NCI-H2171 treated with DMSO at 0.1 percent for 48 hours (cell line): ENCODE measurements at regions not wholly inside any gene's neighbourhood (a gene's known extent, or its start where the extent isn't known, plus 50 kb on each side); places are given as distances from the start of the nearest gene placed in this dataset.

Source experiments
- DNase-seq: peaks from one replicate; lab custom pipeline; 2025; lab: John Stamatoyannopoulos, UW

DNA sequence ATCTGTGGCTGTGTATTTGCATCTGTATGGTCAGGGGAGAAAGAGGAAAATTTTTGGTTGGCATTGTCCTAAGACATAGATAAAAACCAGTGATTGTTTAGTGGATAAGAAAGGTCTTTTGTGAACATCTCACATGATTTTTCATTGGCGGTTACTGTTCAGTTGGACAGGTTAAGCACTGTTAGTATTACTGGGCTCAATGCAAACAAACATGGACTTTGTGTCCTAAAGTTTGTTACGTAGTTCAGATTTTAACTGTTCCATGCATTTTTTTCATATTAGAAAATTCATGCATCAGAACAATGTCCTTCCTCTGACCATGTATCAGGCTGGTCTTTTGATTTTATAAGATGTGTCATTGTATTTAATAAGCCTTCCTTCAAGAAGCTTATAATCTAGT is 368.0 kb downstream of the MEIS1 start:
- DNase-seq: no peak

- DNase-seq: no peak
Observed at GRCh38 chr2:66803726-66804125, 368.8 kb downstream of the MEIS1 start.

DNA sequence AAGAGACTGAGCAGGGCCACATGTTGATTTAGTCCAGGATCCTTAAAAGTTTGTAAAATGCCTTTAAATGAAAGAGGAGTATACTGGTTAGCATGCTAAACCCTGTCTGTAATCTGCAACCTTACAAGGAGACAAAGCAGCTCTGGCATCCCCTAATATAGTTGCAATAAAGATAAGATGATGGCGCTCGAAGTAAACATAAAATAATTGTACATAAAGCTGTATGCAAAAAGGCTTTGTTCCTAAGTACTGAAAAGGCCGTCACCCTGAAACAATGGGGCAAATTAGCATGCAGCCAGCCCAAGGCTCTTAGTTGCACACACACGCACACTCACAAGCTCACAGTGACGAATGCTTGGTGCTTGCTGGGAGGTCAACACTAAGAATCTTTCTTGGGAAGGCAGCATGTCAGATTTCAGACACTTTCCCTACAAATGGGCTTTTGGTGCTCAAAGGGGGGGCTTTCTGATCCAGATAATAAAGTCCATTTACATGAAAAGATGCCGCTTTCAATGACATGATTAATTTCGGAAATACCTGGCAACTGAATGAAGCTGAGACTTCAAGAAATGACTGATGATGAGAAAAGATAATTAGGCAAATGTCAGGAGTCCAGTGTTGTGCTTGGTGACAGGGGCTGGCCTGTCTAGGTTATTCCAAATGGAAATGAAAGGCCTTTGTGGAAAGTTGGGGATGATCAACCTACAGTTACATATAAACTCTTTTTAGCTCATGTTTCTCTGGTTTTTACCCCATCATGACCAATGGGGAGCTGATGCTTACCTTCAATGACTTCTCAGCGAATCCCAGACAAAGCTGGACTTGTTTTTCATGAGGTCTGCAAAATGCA is 370.3 kb downstream of the MEIS1 start:
- DNase-seq: no peak

DNA sequence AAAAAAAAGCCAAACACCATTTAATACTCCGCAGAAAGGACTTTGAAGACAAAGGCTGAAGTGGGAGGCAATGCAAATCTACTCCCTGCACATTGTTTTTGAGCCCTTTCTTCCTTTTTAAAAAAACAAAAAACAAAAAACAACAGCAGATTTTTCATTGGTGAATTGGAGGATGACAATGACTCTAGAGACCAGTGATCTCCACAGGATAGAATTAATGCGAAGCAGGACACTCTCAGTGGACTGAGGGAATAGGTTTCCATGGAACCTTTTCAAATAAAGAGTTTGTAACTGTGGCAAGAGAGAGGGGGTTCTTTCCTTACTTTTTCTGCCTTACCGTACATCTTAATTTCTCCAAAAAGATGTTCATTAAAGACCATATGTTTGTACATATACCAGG is 371.0 kb downstream of the MEIS1 start:
- no peak for DNase-seq

DNA sequence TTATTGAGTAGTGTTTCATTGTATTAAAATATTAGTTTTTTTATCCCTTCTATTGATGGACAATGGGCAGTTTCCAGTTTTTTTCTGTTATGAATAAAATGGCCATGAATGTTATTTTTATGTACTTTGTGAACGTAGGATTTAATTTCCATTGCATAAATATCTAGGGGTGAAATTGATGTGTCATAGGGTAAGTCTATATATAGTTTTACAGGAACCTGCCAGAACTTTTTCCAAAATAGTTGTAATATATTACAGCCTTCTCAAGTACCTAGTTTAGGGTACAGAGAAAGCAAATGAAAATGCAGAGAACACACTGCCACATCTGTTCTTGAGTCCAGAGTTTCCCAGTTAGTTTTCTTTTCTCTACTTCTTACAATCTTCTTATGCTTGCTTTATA is 378.6 kb downstream of the MEIS1 start:
- DNase-seq: no peak

GRCh38 chr2:66813976-66814375 is 379.1 kb downstream of the MEIS1 start:
- DNase-seq: no peak

DNA sequence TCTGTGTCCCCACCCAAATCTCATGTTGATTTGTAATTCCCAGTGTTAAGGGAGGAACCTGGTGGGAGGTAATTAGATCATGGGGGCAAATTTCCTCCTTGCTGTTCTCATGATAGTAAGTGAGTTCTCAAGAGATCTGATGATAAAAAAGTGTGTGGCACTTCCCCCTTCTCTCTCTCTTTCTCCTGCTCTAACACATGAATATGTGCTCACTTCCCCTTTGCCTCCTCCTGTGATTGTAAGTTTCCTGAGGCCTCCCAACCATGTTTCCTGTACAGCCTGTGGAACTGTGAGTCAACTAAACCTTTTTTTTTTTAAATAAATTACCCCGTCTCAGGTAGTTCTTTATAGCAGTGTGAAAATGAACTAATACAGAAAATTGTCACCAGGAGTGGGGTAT is 380.0 kb downstream of the MEIS1 start:
- no peak for DNase-seq

DNA sequence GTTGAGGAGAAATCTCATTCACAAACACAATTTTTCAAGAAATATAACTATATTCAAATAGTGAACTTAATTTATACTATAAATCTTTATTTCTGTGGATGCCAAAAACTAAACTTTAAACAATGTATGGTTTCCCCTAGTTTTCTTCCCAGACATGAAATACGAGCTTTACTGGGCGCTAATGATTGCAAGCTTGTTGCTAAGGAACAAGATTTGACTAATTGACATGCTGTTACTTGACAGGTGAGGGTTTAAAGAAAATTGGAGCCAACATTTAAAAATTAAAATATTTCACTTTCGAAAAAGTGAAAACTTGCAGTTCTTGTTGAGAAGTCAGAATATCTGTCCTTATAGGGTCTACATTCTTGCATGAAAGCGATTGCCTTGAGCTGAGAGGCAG is 381.0 kb downstream of the MEIS1 start:
- peak; percentile 6 for DNase-seq

- no peak for DNase-seq
Observed at GRCh38 chr2:66821168-66821567, 386.2 kb downstream of the MEIS1 start.

DNA sequence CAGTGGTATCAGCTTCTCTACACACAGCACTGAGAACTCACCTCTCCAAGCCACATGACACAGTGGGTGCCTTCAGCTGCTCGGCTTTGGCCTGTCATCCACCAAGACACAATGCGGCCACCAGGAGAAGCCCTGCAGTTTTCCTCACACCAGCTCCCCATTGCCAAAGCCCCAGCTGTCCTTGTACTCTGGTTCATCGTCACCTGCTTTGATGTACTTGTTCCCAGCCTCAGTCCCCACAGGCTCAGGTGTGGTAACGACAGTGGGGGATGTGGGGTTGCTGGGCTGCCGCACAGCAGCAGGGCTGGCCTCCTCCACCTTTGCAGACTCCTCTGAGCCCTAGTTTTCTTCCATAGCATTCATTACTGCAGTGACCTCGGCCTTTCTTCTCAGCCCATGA is 387.3 kb downstream of the MEIS1 start:
- no peak for DNase-seq

- no peak for DNase-seq
Observed at GRCh38 chr2:66824926-66825325, 390.0 kb downstream of the MEIS1 start.

- DNase-seq: no peak
Observed at GRCh38 chr2:66827851-66828250, 392.9 kb downstream of the MEIS1 start.

DNA sequence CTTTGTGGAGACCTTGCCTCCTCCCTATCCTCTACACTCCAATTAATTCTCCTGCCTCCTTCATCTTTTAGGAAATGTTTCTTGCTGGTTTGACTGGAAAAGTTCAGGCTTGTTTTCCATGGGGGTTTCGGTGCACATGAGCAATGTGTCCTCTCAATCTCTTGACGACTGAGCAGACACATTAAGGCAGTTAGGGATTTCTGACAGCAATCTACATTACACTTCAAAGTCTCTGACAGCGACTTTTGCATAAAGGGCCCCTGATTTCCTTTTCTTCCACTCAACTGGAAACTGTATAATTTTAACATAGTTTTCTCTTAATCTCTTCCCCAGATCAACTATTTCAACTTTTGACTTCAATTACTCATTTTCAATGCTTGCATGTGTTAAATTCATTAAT is 394.0 kb downstream of the MEIS1 start:
- no peak for DNase-seq

- DNase-seq: no peak
Observed at GRCh38 chr2:66830881-66831280, 396.0 kb downstream of the MEIS1 start.

GRCh38 chr2:66832646-66833435 is 397.9 kb downstream of the MEIS1 start:
- DNase-seq: no peak

- DNase-seq: no peak
Observed at GRCh38 chr2:66834859-66835258, 399.9 kb downstream of the MEIS1 start.

GRCh38 chr2:66836851-66837250 is 401.9 kb downstream of the MEIS1 start:
- DNase-seq: no peak

GRCh38 chr2:66839551-66840320 is 404.8 kb downstream of the MEIS1 start:
- DNase-seq: no peak

GRCh38 chr2:66840321-66841002 is 405.5 kb downstream of the MEIS1 start:
- DNase-seq: no peak

GRCh38 chr2:66843847-66844246 is 408.9 kb downstream of the MEIS1 start:
- no peak for DNase-seq

DNA sequence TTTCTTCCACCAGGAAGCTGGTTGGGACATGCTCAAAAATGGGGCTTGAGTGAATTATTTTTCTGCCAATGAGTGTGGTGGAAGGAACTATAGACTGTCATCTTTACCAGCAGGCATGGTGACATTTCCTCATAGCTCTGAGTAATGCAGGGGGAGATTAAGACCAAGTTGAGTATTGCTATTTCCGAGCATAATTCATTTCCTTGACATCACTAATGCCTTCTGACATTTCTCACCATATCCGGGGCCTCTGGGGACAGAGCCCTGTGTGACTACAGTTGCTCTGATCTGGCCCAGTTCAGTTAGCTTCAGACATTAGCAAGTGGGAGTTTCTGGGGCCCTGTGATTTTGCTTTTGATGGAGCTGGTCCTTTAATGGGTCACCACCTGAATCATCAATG is 410.4 kb downstream of the MEIS1 start:
- no peak for DNase-seq

- DNase-seq: no peak
Observed at GRCh38 chr2:66846887-66847286, 412.0 kb downstream of the MEIS1 start.
